ENCODE measurements at regions not wholly inside any gene's neighbourhood (a gene's known extent, or its start where the extent isn't known, plus 50 kb on each side); places are given as distances from the start of the nearest gene placed in this dataset.
"Not testable (repeated sequence)": the region's sequence is repeated elsewhere in the genome, so short reads cannot be mapped to it uniquely, and the experiment has no call there.

DNA sequence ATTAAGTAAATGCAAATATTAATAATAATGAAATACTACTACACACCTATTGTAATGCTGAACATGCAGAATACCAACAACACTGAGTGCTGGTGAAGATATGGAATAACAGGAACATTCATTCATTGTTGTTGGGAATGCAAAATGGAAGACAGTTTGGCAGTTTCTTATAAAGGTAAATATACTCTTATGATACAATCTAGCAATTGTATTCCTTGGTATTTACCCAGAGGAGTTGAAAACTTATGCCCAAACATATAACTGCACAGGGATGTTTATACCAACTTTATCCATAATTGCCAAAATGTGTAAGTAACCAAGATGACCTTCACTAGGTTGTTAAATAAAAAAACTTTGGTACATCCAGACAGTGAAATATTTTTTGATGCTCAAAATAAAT is 636.8 kb downstream of the PRR16 start:
- no peak overlapping the region for H3K4me3 ChIP-seq (ENCODE audit: insufficient read depth, low read length, poor library complexity, severe bottlenecking)
- H3K27ac ChIP-seq (ENCODE audit: low read depth, low read length): no peak overlapping the region
- H3F3A ChIP-seq (ENCODE audit: insufficient read depth): no peaks in the 10 kb centered on the region
- H3K9me2 ChIP-seq (replicated peaks; ENCODE audit: insufficient read depth, low read length): no peaks in the 10 kb centered on the region
- no peaks in the 10 kb centered on the region for H3K27me3 ChIP-seq (ENCODE audit: low read length)
- no peaks in the 10 kb centered on the region for H3K36me3 ChIP-seq (ENCODE audit: low read length)
- H3K4me2 ChIP-seq (ENCODE audit: low read depth, low read length, poor library complexity, severe bottlenecking): no peak overlapping the region
- H3K79me2 ChIP-seq (ENCODE audit: insufficient read depth, low read length): no peaks in the 10 kb centered on the region
- TF ChIP-seq EZH2phosphoT487 (conservative IDR thresholded peaks at IDR 0.05; ENCODE audit: low read length): no peak
- TF ChIP-seq, protein P1, sequence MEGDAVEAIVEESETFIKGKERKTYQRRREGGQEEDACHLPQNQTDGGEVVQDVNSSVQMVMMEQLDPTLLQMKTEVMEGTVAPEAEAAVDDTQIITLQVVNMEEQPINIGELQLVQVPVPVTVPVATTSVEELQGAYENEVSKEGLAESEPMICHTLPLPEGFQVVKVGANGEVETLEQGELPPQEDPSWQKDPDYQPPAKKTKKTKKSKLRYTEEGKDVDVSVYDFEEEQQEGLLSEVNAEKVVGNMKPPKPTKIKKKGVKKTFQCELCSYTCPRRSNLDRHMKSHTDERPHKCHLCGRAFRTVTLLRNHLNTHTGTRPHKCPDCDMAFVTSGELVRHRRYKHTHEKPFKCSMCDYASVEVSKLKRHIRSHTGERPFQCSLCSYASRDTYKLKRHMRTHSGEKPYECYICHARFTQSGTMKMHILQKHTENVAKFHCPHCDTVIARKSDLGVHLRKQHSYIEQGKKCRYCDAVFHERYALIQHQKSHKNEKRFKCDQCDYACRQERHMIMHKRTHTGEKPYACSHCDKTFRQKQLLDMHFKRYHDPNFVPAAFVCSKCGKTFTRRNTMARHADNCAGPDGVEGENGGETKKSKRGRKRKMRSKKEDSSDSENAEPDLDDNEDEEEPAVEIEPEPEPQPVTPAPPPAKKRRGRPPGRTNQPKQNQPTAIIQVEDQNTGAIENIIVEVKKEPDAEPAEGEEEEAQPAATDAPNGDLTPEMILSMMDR (IDR thresholded peaks at IDR 0.05; ENCODE audit: insufficient read depth, low read length, poor library complexity, severe bottlenecking): no peak
- no peak overlapping the region for H3K9ac ChIP-seq (ENCODE audit: low read length)
- H2AFZ ChIP-seq (ENCODE audit: low read depth, low read length, severe bottlenecking): no peak overlapping the region
- H3K9me3 ChIP-seq (ENCODE audit: insufficient read depth, low read length): no peaks in the 10 kb centered on the region
- H4K20me1 ChIP-seq (ENCODE audit: low read depth, low read length): no peaks in the 10 kb centered on the region

GRCh38 chr5:121105921-121106320 is 641.8 kb downstream of the PRR16 start:
- no peaks in the 10 kb centered on the region for H3K36me3 ChIP-seq (ENCODE audit: low read length)
- H3K79me2 ChIP-seq (ENCODE audit: insufficient read depth, low read length): no peaks in the 10 kb centered on the region
- H3F3A ChIP-seq (ENCODE audit: insufficient read depth): no peaks in the 10 kb centered on the region
- H2AFZ ChIP-seq (ENCODE audit: low read depth, low read length, severe bottlenecking): no peak overlapping the region
- no peak overlapping the region for H3K4me3 ChIP-seq (ENCODE audit: insufficient read depth, low read length, poor library complexity, severe bottlenecking)
- no peaks in the 10 kb centered on the region for H3K27me3 ChIP-seq (ENCODE audit: low read length)
- no peak for TF ChIP-seq EZH2phosphoT487 (conservative IDR thresholded peaks at IDR 0.05; ENCODE audit: low read length)
- TF ChIP-seq, protein P1 (IDR thresholded peaks at IDR 0.05; ENCODE audit: insufficient read depth, low read length, poor library complexity, severe bottlenecking): no peak
- H3K4me2 ChIP-seq (ENCODE audit: low read depth, low read length, poor library complexity, severe bottlenecking): no peak overlapping the region
- H3K9ac ChIP-seq (ENCODE audit: low read length): no peak overlapping the region
- H4K20me1 ChIP-seq (ENCODE audit: low read depth, low read length): no peaks in the 10 kb centered on the region; the same call in 1 of the 2 replicates
- no peak overlapping the region for H3K27ac ChIP-seq (ENCODE audit: low read depth, low read length)
- no peaks in the 10 kb centered on the region for H3K9me3 ChIP-seq (ENCODE audit: insufficient read depth, low read length)
- H3K9me2 ChIP-seq (replicated peaks; ENCODE audit: insufficient read depth, low read length): no peaks in the 10 kb centered on the region

GRCh38 chr5:121106721-121107690 is 642.9 kb downstream of the PRR16 start:
- not testable (repeated sequence) for H3F3A ChIP-seq (ENCODE audit: insufficient read depth); H3K9me2 ChIP-seq (replicated peaks; ENCODE audit: insufficient read depth, low read length); H3K9me3 ChIP-seq (ENCODE audit: insufficient read depth, low read length); H3K4me2 ChIP-seq (ENCODE audit: low read depth, low read length, poor library complexity, severe bottlenecking); H3K36me3 ChIP-seq (ENCODE audit: low read length); H3K79me2 ChIP-seq (ENCODE audit: insufficient read depth, low read length); H3K9ac ChIP-seq (ENCODE audit: low read length); H3K27me3 ChIP-seq (ENCODE audit: low read length); H2AFZ ChIP-seq (ENCODE audit: low read depth, low read length, severe bottlenecking); H4K20me1 ChIP-seq (ENCODE audit: low read depth, low read length); H3K27ac ChIP-seq (ENCODE audit: low read depth, low read length); H3K4me3 ChIP-seq (ENCODE audit: insufficient read depth, low read length, poor library complexity, severe bottlenecking)

DNA sequence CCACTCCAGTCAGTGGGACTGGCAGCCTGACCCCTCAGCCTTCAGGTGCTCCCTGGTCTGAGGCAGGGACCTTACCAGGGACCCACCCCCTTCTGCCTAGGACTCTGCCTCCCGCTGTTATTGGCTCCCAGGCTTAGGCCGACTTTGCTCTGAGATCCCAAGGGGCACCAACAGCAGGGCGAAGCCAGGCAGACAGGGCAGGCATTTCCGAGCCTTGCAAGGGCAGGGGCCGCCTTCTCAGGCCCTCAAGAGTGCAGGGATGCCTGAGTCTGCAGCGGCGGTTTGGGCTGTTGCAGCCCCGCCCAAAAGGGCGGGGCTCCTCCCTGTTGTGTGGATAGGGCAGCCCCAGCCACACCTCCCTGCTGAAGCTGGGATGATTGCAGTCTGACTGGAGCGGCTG is 644.6 kb downstream of the PRR16 start:
- Histone ChIP-seq H3F3A (ENCODE audit: insufficient read depth) (no peaks in the 10 kb centered on the region), H2AFZ (ENCODE audit: low read depth, low read length, severe bottlenecking) (no peak overlapping the region), H3K9me3 (ENCODE audit: insufficient read depth, low read length) (no peaks in the 10 kb centered on the region), H3K9ac (ENCODE audit: low read length) (no peak overlapping the region), H3K4me2 (ENCODE audit: low read depth, low read length, poor library complexity, severe bottlenecking) (no peak overlapping the region), H3K9me2 (replicated peaks; ENCODE audit: insufficient read depth, low read length) (no peaks in the 10 kb centered on the region), H3K36me3 (ENCODE audit: low read length) (no peaks in the 10 kb centered on the region), H3K4me3 (ENCODE audit: insufficient read depth, low read length, poor library complexity, severe bottlenecking) (no peak overlapping the region), H3K27me3 (ENCODE audit: low read length) (no peaks in the 10 kb centered on the region), H3K27ac (ENCODE audit: low read depth, low read length) (no peak overlapping the region), H3K79me2 (ENCODE audit: insufficient read depth, low read length) (no peaks in the 10 kb centered on the region), H4K20me1 (ENCODE audit: low read depth, low read length) (no peaks in the 10 kb centered on the region; the same call in 1 of the 2 replicates)
- no peak for TF ChIP-seq EZH2phosphoT487 (conservative IDR thresholded peaks at IDR 0.05; ENCODE audit: low read length)
- TF ChIP-seq, protein P1 (IDR thresholded peaks at IDR 0.05; ENCODE audit: insufficient read depth, low read length, poor library complexity, severe bottlenecking): no peak

All from SU-DHL-6 (cell line).